SIG-M5 treated with dmso at 0.1 percent for 504 hours (cell line): ENCODE measurements at regions not wholly inside any gene's neighbourhood (a gene's known extent, or its start where the extent isn't known, plus 50 kb on each side); places are given as distances from the start of the nearest gene placed in this dataset.

Experiments
- DNase-seq: peaks from one replicate; lab custom pipeline; 2025; ENCODE audit not compliant: unreplicated experiment; lab: John Stamatoyannopoulos, UW

DNA sequence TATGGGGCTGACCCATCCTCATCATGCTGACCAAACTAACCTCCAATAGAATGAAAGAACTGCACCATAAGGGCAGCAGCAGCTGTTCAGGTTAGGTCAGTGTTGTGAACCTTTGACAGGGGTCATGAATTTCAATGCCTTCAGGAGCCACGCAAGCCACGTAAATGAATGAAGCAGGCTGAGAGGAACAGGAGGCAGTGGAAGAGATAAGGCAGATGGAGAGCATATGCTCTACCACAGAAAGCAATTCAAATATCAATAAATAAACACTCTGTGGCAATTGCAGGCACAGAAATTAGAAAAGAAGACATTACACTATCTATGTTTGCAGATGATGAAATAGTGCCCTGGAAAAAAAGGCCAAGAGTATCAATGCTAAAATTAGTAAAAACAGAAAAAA is 56.3 kb downstream of the SCG2 start:
- DNase-seq: no peak
